ENCODE measurements at regions not wholly inside any gene's neighbourhood (a gene's known extent, or its start where the extent isn't known, plus 50 kb on each side); places are given as distances from the start of the nearest gene placed in this dataset.
A peak's percentile ranks its signal among the peaks of the same experiment; 100 is the strongest.

GRCh38 chr18:10047237-10047636 lies 133.4 kb downstream of the VAPA start:
- Histone ChIP-seq H3K9me3 (peaks cover 6% of the 10 kb centered on the region), H3K4me3 (no peak overlapping the region), H3K36me3 (ENCODE audit: low read depth) (no peaks in the 10 kb centered on the region), H3K4me1 (ENCODE audit: low read depth) (no peaks in the 10 kb centered on the region)
- TF ChIP-seq CTCF (IDR thresholded peaks at IDR 0.05) = no peak
- intact Hi-C loops (cut with DNase I, micrococcal nuclease) = no loop called here
- no peak for DNase-seq
- ATAC-seq = peak; percentile 40

GRCh38 chr18:10049747-10050146 lies 135.9 kb downstream of the VAPA start:
- peak in 1 of 3 donors; percentile 42 for DNase-seq
- intact Hi-C loops (cut with DNase I, micrococcal nuclease) = no loop called here
- Histone ChIP-seq H3K4me3 (no peak overlapping the region), H3K4me1 (ENCODE audit: low read depth) (no peaks in the 10 kb centered on the region), H3K36me3 (ENCODE audit: low read depth) (no peaks in the 10 kb centered on the region), H3K9me3 (no peaks in the 10 kb centered on the region)
- ATAC-seq = peak; percentile 46
- TF ChIP-seq CTCF (IDR thresholded peaks at IDR 0.05) = no peak

- no peaks in the 10 kb centered on the region for H3K36me3 ChIP-seq (ENCODE audit: low read depth)
- no peak for TF ChIP-seq CTCF (IDR thresholded peaks at IDR 0.05)
- ATAC-seq (no peak), DNase-seq (no peak)
- intact Hi-C loops (cut with DNase I, micrococcal nuclease) = no loop called here
- no peaks in the 10 kb centered on the region for H3K4me1 ChIP-seq (ENCODE audit: low read depth)
- no peak overlapping the region for H3K4me3 ChIP-seq
- no peaks in the 10 kb centered on the region for H3K9me3 ChIP-seq
These were observed 137.1 kb downstream of the VAPA start for GRCh38 chr18:10050956-10051355.

GRCh38 chr18:10051877-10052631 lies 138.2 kb downstream of the VAPA start:
- H3K4me3 ChIP-seq = no peak overlapping the region
- H3K9me3 ChIP-seq = no peaks in the 10 kb centered on the region
- no peaks in the 10 kb centered on the region for H3K4me1 ChIP-seq (ENCODE audit: low read depth)
- DNase-seq (peak in 1 of 3 donors; percentile 45), ATAC-seq (peak; percentile 54)
- no peak for TF ChIP-seq CTCF (IDR thresholded peaks at IDR 0.05)
- intact Hi-C loops (cut with DNase I, micrococcal nuclease) = no loop called here
- no peaks in the 10 kb centered on the region for H3K36me3 ChIP-seq (ENCODE audit: low read depth)

GRCh38 chr18:10052871-10053270 lies 139.1 kb downstream of the VAPA start:
- no peak overlapping the region for H3K4me3 ChIP-seq
- no peak for ATAC-seq
- intact Hi-C loops (cut with DNase I, micrococcal nuclease) = no loop called here
- H3K36me3 ChIP-seq (ENCODE audit: low read depth) = no peaks in the 10 kb centered on the region
- H3K9me3 ChIP-seq = no peaks in the 10 kb centered on the region
- no peak for TF ChIP-seq CTCF (IDR thresholded peaks at IDR 0.05)
- peaks cover 2% of the 10 kb centered on the region for H3K4me1 ChIP-seq (ENCODE audit: low read depth)
- DNase-seq = no peak
